T-cell (primary cell): ENCODE measurements at regions not wholly inside any gene's neighbourhood (a gene's known extent, or its start where the extent isn't known, plus 50 kb on each side); places are given as distances from the start of the nearest gene placed in this dataset.

Source experiments
- ATAC-seq, 4 experiments: fragments of 200-7000 bp in 3 of 4; fragments of 150-1000 bp in 1 of 4; cut with Tn5 transposase; replicated peaks in 1 of 4; 1 replicate in 3 of 4; 2 replicates in 1 of 4; pipeline ENCODE4 v1.10.0; 2021; ENCODE audit warnings: moderate library complexity in 3 of 4, mild to moderate bottlenecking in 2 of 4, moderate number of reproducible peaks in 1 of 4
- CTCF ChIA-PET, 2 donors: fragments of 300-600 bp; sonication (Branson Sonifier 250); formaldehyde crosslinking; loops; one replicate each; lab custom pipeline; 2022; ENCODE audit warnings: antibody characterized with exemption in 2 of 2; lab: Charles Lee
- POLR2A ChIA-PET, 2 donors: fragments of 300-600 bp; sonication (Branson Sonifier 250); formaldehyde crosslinking; loops; one replicate each; lab custom pipeline; 2022; ENCODE audit warnings: antibody characterized with exemption in 2 of 2; lab: Charles Lee
- DNase-seq, 35 experiments: peaks; one replicate each; pipeline versions ENCODE4 v3.0.0 to v3.0.0-alpha.2; 2013 to 2023
- H3K27ac ChIP-seq: one replicate; pipeline ENCODE4 v1.5.1; 2013; ENCODE audit warnings: low read length
- H3K27me3 ChIP-seq, 2 experiments: replicated peaks in 1 of 2; 1 replicate in 1 of 2; 2 replicates in 1 of 2; pipeline versions ENCODE4 v1.6.1 to v1.7.0; 2013; ENCODE audit warnings: low read length in 1 of 2, mixed read lengths in 1 of 2; ENCODE audit not compliant: control insufficient read depth in 2 of 2, insufficient read depth in 2 of 2; ENCODE audit errors: extremely low read depth in 1 of 2
- H3K36me3 ChIP-seq, 2 donors: 1 replicate in 1 of 2; 2 replicates in 1 of 2; pipeline versions ENCODE4 v1.6.1 to v1.7.0; 2013; ENCODE audit warnings: low read length in 1 of 2; ENCODE audit not compliant: control insufficient read depth in 2 of 2, insufficient read depth in 1 of 2; ENCODE audit errors: extremely low read depth in 1 of 2
- H3K4me1 ChIP-seq, 2 experiments: 1 replicate in 1 of 2; 2 replicates in 1 of 2; pipeline versions ENCODE4 v1.6.1 to v1.7.0; 2013; ENCODE audit warnings: low read length in 2 of 2, mixed read lengths in 1 of 2; ENCODE audit not compliant: insufficient read depth in 2 of 2, control insufficient read depth in 1 of 2; ENCODE audit errors: extremely low read depth in 1 of 2
- H3K4me3 ChIP-seq, 2 donors: 1 replicate in 1 of 2; 2 replicates in 1 of 2; pipeline versions ENCODE4 v1.5.1 to v1.7.0; 2013; ENCODE audit warnings: mild to moderate bottlenecking in 2 of 2, low read length in 1 of 2, moderate library complexity in 1 of 2; ENCODE audit not compliant: control insufficient read depth in 1 of 2; ENCODE audit errors: extremely low read depth in 1 of 2
- H3K9me3 ChIP-seq: 2 replicates; pipeline ENCODE4 v1.7.0; 2013
- H3K27ac Mint-ChIP-seq, 2 donors: one replicate each; pipeline ENCODE4 v1.8.0; 2020 to 2021; ENCODE audit warnings: mild to moderate bottlenecking in 2 of 2, mixed read lengths in 2 of 2
- H3K27me3 Mint-ChIP-seq, 2 donors: one replicate each; pipeline ENCODE4 v1.8.0; 2021 to 2022; ENCODE audit warnings: mixed read lengths in 2 of 2
- H3K36me3 Mint-ChIP-seq: one replicate; pipeline ENCODE4 v1.8.0; 2021; ENCODE audit warnings: mixed read lengths
- H3K4me1 Mint-ChIP-seq, 3 donors: one replicate each; pipeline ENCODE4 v1.8.0; 2020 to 2022; ENCODE audit warnings: mixed read lengths in 3 of 3, mild to moderate bottlenecking in 1 of 3
- H3K4me3 Mint-ChIP-seq, 3 donors: one replicate each; pipeline ENCODE4 v1.8.0; 2020 to 2022; ENCODE audit warnings: mild to moderate bottlenecking in 3 of 3, mixed read lengths in 3 of 3, moderate library complexity in 3 of 3
- H3K9me3 Mint-ChIP-seq, 3 donors: one replicate each; pipeline ENCODE4 v1.8.0; 2020 to 2022; ENCODE audit warnings: mixed read lengths in 3 of 3
- WGBS: methylation state at CpG from one replicate; pipeline ENCODE4 v1.1.5; 2013; ENCODE audit warnings: missing lambda C conversion rate; ENCODE audit not compliant: insufficient coverage; 5-methylcytosine and 5-hydroxymethylcytosine counted together

GRCh38 chr9:121587863-121588262, 63.6 kb upstream of the DAB2IP start:
- Histone ChIP-seq H3K4me1 (no peaks in the 10 kb centered on the region), H3K9me3 (no peaks in the 10 kb centered on the region), H3K27ac (no peak overlapping the region), H3K36me3 (no peaks in the 10 kb centered on the region), H3K4me3 (no peak overlapping the region), H3K27me3 (peaks cover 2 to 27% of the 10 kb centered on the region in 2 experiments)
- CTCF ChIA-PET: no interaction called here
- H3K27me3 Mint-ChIP-seq: peaks cover 43 to 46% of the 10 kb centered on the region in 2 donors
- ATAC-seq (no peak), DNase-seq (no peak)
- no peak overlapping the region for H3K4me3 Mint-ChIP-seq
- POLR2A ChIA-PET: no interaction called here
- no peaks in the 10 kb centered on the region for H3K9me3 Mint-ChIP-seq
- H3K4me1 Mint-ChIP-seq: no peaks in the 10 kb centered on the region
- H3K27ac Mint-ChIP-seq: no peak overlapping the region
- 100% methylated on average over 1 of the region's 4 CpGs for WGBS
- H3K36me3 Mint-ChIP-seq: no peaks in the 10 kb centered on the region

GRCh38 chr9:121589986-121590385, 61.4 kb upstream of the DAB2IP start:
- peaks cover 48 to 55% of the 10 kb centered on the region in 2 donors for H3K27me3 Mint-ChIP-seq
- H3K4me1 Mint-ChIP-seq: no peaks in the 10 kb centered on the region
- no peaks in the 10 kb centered on the region for H3K9me3 Mint-ChIP-seq
- H3K27ac Mint-ChIP-seq: no peak overlapping the region
- ATAC-seq: no peak
- 91% methylated on average over 4 of the region's 5 CpGs for WGBS
- DNase-seq: no peak
- Histone ChIP-seq H3K4me3 (no peak overlapping the region), H3K27ac (no peak overlapping the region), H3K27me3 (peaks cover 3 to 24% of the 10 kb centered on the region in 2 experiments), H3K9me3 (no peaks in the 10 kb centered on the region), H3K36me3 (no peaks in the 10 kb centered on the region), H3K4me1 (no peaks in the 10 kb centered on the region)
- ChIA-PET CTCF (no interaction called here), POLR2A (no interaction called here)
- H3K4me3 Mint-ChIP-seq: no peak overlapping the region
- H3K36me3 Mint-ChIP-seq: no peaks in the 10 kb centered on the region

- Histone ChIP-seq H3K9me3 (peaks cover 3% of the 10 kb centered on the region), H3K4me3 (no peak overlapping the region), H3K27me3 (peaks cover 8 to 23% of the 10 kb centered on the region in 2 experiments), H3K36me3 (no peaks in the 10 kb centered on the region), H3K4me1 (no peaks in the 10 kb centered on the region), H3K27ac (no peak overlapping the region)
- ChIA-PET POLR2A (no interaction called here), CTCF (no interaction called here)
- peaks cover 38 to 58% of the 10 kb centered on the region in 2 donors for H3K27me3 Mint-ChIP-seq
- no peaks in the 10 kb centered on the region for H3K4me1 Mint-ChIP-seq
- H3K9me3 Mint-ChIP-seq: peaks cover 3 to 9% (median 3%) of the 10 kb centered on the region in 3 donors
- ATAC-seq (no peak), DNase-seq (no peak)
- H3K4me3 Mint-ChIP-seq: no peak overlapping the region
- H3K27ac Mint-ChIP-seq: no peak overlapping the region
- H3K36me3 Mint-ChIP-seq: peaks cover 2% of the 10 kb centered on the region
- WGBS: 67% methylated on average over 1 of the region's 2 CpGs
Observed at GRCh38 chr9:121592265-121592664, 59.2 kb upstream of the DAB2IP start.

- H3K27me3 Mint-ChIP-seq: peaks cover 41 to 62% of the 10 kb centered on the region in 2 donors
- 91% methylated on average over 7 of the region's 7 CpGs for WGBS
- no peak overlapping the region for H3K27ac Mint-ChIP-seq
- Histone ChIP-seq H3K9me3 (peaks cover 7% of the 10 kb centered on the region), H3K4me1 (no peaks in the 10 kb centered on the region), H3K4me3 (no peak overlapping the region), H3K36me3 (no peaks in the 10 kb centered on the region), H3K27me3 (peaks cover 13 to 26% of the 10 kb centered on the region in 2 experiments), H3K27ac (no peak overlapping the region)
- H3K36me3 Mint-ChIP-seq: peaks cover 4% of the 10 kb centered on the region
- ChIA-PET CTCF (no interaction called here), POLR2A (no interaction called here)
- no peak overlapping the region for H3K4me3 Mint-ChIP-seq
- H3K4me1 Mint-ChIP-seq: no peaks in the 10 kb centered on the region
- peaks cover 6 to 13% (median 7%) of the 10 kb centered on the region in 3 donors for H3K9me3 Mint-ChIP-seq
- DNase-seq: no peak
- ATAC-seq: no peak
Observed at GRCh38 chr9:121593066-121593465, 58.4 kb upstream of the DAB2IP start.

GRCh38 chr9:121596515-121596914, 54.9 kb upstream of the DAB2IP start:
- POLR2A ChIA-PET: no interaction called here
- no peak for ATAC-seq
- Histone ChIP-seq H3K27ac (no peak overlapping the region), H3K9me3 (peaks cover 7% of the 10 kb centered on the region), H3K4me3 (no peak overlapping the region), H3K27me3 (peaks cover 16 to 36% of the 10 kb centered on the region in 2 experiments), H3K36me3 (no peaks in the 10 kb centered on the region), H3K4me1 (peaks cover 0 to 8% of the 10 kb centered on the region in 2 experiments)
- no peak overlapping the region for H3K4me3 Mint-ChIP-seq
- no peak overlapping the region for H3K27ac Mint-ChIP-seq
- WGBS: no CpG with 5 or more reads among the region's 1 CpG
- CTCF ChIA-PET: no interaction called here
- peaks cover 46 to 54% of the 10 kb centered on the region in 2 donors for H3K27me3 Mint-ChIP-seq
- H3K9me3 Mint-ChIP-seq: peaks cover 6 to 13% (median 7%) of the 10 kb centered on the region in 3 donors
- H3K36me3 Mint-ChIP-seq: peaks cover 4% of the 10 kb centered on the region
- peaks cover 0 to 5% (median 4%) of the 10 kb centered on the region in 3 donors for H3K4me1 Mint-ChIP-seq
- DNase-seq: no peak

- H3K27me3 Mint-ChIP-seq: peaks cover 55 to 60% of the 10 kb centered on the region in 2 donors
- no peak overlapping the region for H3K27ac Mint-ChIP-seq
- peaks cover 6 to 13% (median 7%) of the 10 kb centered on the region in 3 donors for H3K9me3 Mint-ChIP-seq
- H3K27ac ChIP-seq: no peak overlapping the region
- peaks cover 7% of the 10 kb centered on the region for H3K9me3 ChIP-seq
- ChIA-PET CTCF (no interaction called here), POLR2A (no interaction called here)
- no peak for ATAC-seq
- WGBS: 79% methylated on average over 11 of the region's 14 CpGs
- H3K36me3 Mint-ChIP-seq: peaks cover 4% of the 10 kb centered on the region
- H3K4me3 Mint-ChIP-seq: no peak overlapping the region
- H3K4me1 ChIP-seq: peaks cover 0 to 8% of the 10 kb centered on the region in 2 experiments
- H3K36me3 ChIP-seq: no peaks in the 10 kb centered on the region
- peak overlapping the region in 1 of 2 donors; percentile 23 for H3K4me3 ChIP-seq
- H3K4me1 Mint-ChIP-seq: peaks cover 0 to 5% (median 4%) of the 10 kb centered on the region in 3 donors
- H3K27me3 ChIP-seq: peaks cover 16 to 45% of the 10 kb centered on the region in 2 experiments
- DNase-seq: no peak
Observed at GRCh38 chr9:121597698-121598166, 53.7 kb upstream of the DAB2IP start.
